Hematopoietic multipotent progenitor cell treated with erythropoietin and hydrocortisone succinate and interleukin-3 and kit ligand, for 8 days (in vitro differentiated cells): ENCODE measurements at regions not wholly inside any gene's neighbourhood (a gene's known extent, or its start where the extent isn't known, plus 50 kb on each side); places are given as distances from the start of the nearest gene placed in this dataset.
"Not testable (repeated sequence)": the region's sequence is repeated elsewhere in the genome, so short reads cannot be mapped to it uniquely, and the experiment has no call there.

Experiments
- DNase-seq: peaks from one replicate; pipeline ENCODE4 v3.0.0-alpha.2; 2015

DNA sequence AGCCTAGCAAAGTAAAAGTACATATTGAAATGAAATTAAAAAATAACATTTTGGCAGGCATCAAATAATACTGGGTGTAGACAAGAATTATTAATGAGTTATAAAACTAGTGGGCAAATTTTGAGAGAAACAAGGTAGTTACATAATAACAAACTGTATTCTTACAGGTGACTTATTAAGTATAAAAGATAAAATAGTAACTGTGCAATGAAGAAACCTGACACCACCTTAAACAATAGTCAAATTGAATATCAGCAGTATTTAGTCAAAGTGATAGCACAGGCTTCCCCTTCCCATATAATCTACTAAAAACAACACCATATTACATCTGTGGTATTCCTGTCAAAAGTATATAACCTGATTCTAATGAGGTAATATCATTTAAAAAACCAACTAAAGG lies 1099.8 kb upstream of the CRIM1 start:
- DNase-seq = no peak

DNA sequence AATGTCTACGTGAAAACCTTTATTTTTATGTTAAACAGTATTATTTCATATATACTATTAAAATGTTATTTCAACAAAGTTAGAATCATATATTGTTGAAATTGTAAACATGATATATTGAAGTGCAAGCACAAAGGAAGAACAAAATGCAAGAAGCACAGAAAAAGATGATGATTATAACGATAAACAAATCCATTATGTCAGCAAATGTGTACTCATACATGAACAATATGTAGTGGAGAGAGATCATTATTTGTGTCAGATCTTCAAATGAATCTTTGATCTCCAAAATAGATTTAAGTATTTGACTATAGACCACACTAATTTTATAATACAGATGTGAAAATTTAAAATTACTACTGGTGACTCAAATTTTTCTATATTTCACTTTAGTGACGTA lies 1104.4 kb upstream of the CRIM1 start:
- DNase-seq = no peak

DNA sequence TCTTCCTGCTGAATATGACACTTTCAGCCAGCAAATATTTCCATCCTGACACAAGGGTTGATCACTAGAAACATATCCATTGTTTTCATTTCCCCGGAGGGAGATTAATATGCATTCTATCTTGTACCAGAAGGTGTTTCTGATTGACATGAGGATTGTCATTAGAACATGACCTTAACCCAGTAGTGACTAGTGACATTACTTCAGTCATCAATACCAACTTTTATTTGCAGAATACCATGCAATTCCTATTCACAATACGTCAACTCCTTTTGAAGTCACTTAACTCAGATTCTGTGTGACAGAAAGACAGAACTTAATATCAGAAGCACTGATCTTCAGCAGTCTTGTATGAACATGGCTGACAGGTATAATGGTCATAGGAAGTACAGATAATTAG lies 1108.9 kb upstream of the CRIM1 start:
- DNase-seq = no peak

DNA sequence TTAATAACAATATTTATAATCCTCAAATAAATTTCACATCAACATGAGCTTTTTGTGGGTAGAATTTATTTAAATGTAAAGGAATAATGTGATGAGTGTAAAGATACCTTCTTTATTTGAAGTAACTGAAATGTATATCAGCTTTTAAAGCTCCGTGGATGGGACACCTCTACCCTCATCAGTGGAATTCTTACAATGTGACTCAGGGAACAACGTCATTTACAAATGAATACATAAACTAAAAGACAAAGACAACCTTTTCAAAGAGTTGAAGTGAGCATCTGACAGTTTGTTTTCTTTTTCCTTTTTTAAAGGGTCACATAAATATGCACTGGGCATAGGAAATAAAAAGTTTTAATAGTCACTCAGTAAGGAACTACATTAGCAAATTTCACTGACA lies 1127.0 kb upstream of the CRIM1 start:
- no peak for DNase-seq

DNA sequence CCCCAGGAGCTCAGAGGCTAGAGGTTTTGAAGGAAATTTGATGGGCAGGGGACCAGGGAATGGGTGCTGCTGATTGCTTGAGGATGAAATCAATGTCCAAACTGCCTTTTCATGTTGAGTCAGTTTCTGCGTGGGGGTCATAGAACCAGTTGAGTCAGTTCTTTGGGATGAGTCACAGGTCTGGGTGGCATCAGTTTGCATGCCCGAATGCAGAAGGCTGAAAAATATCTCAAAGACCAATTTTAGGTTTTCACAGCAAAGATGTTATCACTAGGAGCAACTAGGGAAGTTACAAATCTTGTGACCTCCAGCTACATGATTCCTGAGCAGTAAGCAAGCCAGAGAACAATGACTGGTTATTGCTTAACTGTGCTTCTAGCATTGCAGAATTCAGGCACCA lies 1135.1 kb upstream of the CRIM1 start:
- DNase-seq = no peak

DNA sequence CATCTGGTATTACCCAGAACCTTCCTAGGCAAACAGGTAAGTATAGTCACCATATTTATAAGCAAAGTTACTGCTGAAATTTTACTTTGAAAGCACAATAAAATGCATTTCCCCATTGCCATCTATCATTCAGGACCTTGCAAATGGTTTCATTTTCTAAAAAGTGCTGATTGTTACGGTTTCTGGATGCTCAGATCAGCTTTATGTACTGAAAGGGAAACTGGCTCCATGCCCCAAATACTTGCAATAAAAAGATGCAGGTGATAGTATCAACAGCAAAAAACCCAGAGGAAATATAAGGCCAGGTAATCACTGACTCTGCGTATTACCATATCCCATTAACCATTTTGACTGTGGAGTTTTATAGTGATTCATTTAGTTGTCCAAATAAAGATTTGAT lies 1150.7 kb upstream of the CRIM1 start:
- no peak for DNase-seq

DNA sequence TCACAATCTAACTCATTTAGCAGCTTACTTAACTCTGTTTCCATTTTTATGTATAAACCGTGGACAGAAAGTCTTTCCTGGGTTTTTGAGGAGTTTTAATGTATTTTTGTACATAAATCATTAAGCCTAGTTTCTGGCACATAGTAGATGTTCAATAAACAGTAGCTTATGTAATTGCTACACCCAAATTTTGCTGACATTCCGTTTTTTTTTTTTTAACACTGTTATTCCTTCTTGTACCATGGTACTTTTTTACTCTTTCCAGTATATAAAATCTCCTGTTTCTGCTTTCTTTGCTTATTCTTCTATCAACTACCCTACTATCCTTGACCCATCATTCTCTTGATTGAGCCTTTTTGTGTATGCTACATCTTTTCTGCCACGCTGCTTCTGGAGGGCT lies 1151.3 kb upstream of the CRIM1 start:
- no peak for DNase-seq

DNA sequence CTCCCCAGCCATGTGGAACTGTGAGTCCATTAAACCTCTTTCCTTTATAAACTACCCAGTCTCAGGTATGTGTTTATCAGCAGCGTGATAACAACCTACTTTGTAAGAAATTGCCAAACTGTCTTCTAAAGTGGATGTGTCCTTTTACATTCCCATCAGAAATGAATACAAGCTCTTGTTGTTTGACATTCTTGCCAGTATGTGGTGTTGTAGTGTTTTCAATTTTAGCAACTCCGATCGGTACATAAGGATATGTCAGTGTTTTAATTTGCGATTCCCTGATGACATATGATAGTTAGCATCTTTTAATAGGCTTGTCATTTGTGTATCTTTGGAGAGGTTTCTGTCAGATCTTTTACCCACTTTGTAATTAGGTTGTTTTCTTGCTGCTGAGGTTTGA lies 1156.3 kb upstream of the CRIM1 start:
- DNase-seq = no peak

DNA sequence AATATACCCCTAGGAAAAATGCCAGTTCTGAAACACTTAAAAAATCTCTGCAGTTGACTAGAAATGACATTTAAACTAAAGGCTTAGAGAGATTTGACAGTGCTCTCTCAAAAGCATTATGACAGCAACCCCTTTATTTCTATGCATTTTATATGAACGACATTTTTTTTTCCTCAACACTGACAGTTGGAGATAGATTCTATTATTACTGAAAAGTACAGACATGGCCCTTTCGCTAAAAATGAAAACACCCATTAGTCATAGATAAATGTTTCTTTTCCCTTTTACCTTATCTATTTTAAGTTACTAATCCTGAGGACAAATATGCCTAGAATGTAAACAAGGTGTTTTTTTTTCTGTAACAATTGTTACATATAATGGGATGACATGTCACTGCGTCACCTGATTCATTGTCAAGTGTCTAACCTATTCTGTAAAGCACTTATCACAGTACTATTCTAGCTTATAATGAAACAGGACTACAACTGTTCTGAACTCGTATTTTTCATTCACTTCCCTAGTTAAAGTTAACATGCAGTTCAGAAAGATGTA lies 1169.6 kb upstream of the CRIM1 start:
- no peak for DNase-seq

DNA sequence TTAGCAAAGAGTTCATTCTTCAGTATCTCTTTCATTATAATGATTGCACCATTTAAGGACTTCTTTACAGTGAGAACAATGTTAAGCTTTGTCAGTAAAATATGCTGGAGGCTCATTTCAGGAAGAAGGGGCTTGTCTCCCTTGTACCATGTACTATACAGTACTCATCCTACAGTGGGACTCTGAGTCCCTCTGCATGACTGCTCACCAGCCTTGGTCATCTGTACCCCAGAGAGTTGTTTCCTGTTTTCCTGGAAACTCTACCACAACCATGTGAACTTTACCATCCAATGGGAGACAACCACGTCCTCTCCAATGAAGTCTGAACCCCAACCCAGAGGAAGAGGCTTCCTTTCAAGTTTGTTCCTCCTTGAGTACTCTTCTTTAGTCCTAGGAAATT lies 1171.1 kb upstream of the CRIM1 start:
- DNase-seq = no peak

DNA sequence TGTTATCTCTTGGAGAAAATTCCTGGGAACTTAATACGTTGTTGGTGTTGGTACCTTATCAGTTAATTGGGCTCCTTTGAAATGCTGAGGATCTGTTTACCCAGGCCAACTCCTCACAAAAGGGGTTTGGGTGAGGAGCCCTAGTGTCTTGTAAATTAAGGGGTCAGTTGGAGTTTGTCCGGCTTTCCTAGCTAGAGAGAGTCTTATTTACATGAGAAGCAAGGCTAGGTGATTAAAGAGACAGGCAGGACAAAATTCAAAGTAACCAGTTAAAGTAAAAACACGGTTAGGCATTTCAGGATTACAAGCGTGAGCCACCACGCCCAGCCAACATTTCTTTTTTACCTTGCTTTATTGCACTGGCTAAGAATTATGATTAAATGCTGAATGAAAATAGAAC lies 1178.9 kb upstream of the CRIM1 start:
- DNase-seq = not testable (repeated sequence)

DNA sequence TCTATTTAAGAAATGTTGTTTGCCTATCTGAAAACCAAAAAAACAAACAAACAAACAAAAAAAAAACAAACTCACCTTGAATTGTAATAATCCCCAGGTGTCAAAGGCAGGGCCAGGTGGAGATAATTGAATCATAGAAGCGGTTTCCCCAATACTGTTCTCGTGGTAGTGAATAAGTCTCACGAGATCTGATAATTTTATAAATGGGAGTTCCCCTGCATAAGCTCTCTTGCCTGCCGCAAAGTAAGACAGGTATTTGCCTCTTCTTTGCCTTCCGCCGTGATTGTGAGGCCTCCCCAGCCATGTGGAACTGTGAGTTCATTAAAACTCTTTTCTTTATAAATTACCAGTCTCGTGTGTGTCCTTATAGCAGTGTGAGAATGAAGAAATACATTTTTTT lies 1180.7 kb upstream of the CRIM1 start:
- no peak for DNase-seq

DNA sequence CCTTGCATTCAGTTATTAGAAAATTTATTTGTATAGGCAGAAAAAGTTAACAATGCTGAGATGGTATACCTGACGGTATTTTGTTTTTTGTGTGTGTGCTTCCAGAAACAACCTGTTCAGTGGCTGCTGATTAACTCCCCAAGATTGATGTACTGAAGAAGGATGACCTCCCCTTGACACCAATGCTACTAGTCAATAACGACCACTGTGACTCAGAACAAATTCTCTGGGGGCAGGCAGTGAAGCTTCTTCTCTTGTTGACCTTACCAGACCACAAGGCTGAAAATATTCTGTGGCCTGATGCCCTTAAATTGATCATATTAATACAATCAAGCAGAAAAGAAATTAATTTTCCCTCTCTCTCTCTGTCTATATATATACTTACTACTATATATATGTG lies 1182.9 kb upstream of the CRIM1 start:
- DNase-seq = no peak

DNA sequence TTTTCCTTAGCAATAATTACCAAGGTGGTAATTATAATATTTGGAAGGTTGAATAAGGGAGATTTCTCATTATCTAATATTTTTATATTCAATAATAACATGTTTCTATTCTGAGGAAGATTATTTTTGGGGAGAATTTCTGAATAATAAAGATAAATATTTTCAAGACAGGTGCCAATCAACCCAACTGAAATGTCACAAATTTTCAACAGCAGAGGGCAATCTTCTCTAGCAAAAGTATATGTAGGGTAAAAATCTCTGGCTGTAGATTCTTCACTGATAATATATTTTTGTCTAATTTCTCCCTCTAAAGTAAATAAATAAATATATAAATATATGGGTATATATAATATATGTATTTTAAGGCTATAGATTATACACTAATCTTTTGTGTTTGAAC lies 1187.2 kb upstream of the CRIM1 start:
- DNase-seq = no peak

DNA sequence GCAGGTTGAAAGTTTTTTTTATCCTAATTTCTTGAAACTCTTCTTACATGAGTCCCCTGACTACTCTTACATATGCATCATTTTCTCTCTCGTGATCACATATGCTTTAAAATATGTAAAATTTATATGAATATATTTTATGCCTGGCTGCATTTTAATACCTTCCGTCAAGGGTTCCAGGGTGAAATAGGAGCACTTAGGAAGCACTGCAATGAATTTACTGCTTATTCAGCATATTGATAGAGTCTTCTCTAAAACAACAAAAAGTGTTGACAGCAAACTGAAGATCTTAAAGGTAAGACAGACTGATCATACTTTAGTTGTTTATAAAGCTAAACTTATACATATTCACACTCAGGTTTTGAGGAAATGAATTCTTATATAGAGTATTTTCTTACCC lies 1191.6 kb upstream of the CRIM1 start:
- DNase-seq = no peak

DNA sequence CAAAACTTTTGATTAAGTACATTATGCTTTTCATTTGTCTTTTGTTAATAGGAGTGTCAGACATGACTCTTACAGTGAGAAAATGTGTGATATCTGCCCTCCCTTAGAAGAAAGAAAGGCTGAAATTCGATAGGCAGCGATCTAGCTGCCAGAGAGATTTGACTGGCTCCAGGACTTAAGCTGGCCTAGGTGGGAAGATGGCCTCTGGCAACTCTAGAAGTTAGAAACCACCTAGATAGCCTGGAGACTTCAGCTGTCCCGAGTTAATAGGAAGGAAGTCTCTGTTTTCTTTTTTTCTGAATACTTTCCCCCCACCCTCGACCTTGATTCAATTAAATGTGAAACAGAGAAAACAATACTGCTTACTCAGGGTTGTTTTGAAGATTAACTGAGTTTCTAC lies 1194.7 kb upstream of the CRIM1 start:
- no peak for DNase-seq

DNA sequence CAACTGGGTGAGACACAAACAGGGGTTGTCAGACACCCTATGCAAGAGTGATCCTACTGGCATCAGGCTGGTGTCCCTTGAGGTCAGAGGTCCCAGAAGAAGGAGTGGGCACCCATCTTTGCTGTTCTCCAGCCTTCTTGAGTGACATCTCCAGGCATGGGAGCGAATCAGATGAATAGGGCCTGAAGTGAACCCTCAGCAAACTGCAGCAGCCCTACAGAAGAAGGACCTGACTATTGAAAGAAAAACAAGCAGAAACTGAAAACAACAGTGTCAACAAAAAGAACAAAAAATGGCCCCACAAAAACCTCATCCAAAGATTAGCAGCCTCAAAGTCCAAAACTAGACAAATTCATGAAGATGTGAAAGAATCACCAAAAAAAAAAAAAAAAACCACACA lies 1229.7 kb upstream of the CRIM1 start:
- DNase-seq = no peak

DNA sequence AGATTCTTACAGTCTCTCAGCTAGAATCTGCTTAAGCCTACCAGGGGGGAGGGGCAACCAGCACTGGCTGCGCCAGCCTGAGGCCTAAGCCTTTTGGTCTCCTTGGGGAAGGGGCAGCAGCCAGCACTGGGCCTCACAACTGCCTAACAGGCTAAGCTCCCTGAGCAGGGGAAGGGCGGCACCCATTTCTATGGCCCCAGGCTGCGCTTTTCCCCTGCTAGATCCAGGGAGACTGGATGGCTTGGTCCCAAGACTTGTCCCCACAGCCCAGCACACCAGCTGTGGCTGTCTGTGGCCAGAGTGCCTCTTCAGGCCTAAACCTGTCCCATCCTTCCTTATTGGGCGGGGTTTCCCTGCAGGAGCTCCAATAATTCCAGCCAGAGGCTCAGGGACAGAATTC lies 1230.3 kb upstream of the CRIM1 start:
- DNase-seq = no peak

DNA sequence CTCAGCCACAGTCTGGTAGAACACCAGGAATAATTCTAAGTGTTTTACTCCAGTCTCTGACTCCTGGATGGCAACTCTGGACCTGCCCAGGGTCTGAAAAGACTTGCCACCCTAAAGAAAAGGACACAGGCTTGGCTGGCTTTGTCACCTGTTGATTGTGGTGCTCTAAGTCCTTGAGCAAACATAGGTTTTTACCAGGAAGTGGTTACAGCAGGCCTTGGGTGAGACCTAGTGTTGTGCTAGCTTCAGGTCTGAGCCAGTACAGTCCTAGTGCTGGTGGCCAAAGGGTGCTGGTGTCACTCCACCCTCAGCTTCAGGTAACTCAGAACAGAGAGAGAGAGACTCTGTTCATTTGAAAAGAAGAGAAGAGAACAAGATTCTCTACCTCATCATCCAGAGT lies 1239.4 kb upstream of the CRIM1 start:
- no peak for DNase-seq

DNA sequence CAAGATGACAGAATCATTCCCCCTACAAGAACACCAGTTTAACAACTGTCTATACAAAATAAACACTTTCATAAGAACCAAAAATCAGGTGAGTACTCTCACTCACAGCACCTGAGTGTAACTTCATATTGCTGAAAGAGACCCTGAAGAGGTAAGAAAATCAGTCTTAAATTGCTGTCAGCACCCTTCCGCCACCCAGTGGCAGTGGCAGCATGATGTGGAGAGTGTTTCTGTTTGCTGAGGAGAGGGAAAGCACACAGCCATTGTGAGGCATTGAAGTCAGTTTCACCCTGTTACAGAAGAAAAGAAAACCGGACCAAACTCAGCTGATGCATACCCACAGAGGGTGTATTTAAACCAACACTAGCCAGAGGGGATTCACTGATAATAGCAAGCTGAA lies 1240.8 kb upstream of the CRIM1 start:
- no peak for DNase-seq

DNA sequence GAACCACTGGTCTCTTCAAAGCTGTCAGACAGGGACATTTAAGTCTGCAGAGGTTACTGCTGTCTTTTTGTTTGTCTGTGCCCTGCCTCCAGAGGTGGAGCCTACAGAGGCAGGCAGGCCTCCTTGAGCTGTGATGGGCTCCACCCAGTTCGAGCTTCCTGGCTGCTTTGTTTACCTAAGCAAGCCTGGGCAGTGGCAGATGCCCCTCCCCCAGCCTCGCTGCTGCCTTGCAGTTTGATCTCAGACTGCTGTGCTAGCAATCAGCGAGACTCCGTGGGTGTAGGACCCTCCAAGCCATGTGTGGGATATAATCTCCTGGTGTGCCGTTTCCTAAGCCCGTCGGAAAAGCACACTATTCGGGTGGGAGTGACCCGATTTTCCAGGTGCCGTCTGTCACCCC lies 1243.2 kb upstream of the CRIM1 start:
- DNase-seq = not testable (repeated sequence)

DNA sequence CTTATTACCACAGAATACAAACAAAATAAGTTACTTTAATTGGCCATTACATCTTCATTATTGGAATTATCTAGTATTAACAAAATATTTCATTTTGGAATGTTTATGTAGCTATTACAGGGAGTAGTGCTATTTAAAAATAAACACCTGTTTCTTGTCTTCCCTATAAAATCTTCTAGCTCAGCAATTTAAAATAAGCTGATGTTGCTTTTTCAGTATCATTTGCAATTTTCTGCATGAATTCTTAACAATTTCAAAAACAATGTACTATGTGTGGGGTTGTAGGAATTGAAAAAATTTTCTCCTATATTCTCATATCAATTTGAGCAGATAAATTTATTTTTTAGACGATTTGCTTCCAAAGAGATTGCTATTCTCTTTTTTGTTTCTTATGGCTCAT lies 1251.3 kb upstream of the CRIM1 start:
- DNase-seq = no peak

DNA sequence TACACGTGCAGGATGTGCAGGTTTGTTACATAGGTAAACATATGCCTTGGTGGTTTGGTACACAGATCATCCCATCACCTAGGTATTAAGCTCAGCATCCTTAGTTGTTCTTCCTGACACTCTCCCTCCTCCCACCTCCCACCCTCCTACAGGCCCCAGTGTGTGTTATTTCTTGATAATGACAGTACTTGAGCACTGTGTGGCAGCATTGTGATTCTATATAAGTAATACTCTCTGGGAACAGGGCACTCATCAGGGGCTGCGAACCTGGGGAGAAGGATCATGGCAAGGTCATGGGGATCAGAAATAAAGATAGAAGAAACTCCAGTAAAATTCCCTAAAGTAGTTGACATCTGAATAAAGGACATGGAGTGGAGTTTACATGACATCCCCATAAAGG lies 1256.2 kb upstream of the CRIM1 start:
- DNase-seq = no peak

DNA sequence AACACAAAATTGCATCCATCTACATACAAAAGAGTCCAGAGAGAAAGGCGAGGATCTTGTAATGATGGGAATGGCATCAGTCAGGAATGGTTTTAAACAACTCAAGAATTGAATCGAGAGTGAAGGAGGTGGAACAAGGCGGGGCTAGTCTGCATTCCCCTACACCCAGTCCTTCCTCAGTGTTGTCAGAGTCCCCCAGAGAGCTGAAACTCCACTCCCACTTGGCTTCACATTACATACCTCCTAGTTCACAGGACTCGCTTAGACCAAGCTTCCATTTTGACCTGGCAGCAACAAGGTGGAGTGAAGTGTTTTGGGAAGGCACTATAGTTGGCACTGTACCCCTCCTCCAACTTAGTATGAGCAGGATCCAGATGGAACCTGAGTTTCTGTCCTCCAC lies 1273.5 kb upstream of the CRIM1 start:
- no peak for DNase-seq

DNA sequence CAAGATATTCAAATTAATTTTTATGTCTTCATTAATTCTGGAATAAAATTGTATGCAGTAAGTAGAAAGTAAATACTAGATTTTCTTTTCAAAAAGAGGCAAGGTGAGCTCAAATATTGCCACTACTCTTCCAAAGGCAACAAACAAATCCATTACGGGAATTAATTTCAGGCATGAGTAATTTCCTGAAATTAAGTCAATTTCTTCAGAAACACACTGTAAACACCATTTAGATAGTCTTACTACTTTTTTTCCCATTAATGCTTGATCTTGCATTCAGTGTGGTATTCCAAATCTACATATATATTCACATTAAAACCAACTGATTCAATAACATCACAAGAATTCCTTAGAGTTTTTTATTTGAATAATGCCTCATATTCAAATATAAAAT lies 1274.0 kb upstream of the CRIM1 start:
- no peak for DNase-seq

DNA sequence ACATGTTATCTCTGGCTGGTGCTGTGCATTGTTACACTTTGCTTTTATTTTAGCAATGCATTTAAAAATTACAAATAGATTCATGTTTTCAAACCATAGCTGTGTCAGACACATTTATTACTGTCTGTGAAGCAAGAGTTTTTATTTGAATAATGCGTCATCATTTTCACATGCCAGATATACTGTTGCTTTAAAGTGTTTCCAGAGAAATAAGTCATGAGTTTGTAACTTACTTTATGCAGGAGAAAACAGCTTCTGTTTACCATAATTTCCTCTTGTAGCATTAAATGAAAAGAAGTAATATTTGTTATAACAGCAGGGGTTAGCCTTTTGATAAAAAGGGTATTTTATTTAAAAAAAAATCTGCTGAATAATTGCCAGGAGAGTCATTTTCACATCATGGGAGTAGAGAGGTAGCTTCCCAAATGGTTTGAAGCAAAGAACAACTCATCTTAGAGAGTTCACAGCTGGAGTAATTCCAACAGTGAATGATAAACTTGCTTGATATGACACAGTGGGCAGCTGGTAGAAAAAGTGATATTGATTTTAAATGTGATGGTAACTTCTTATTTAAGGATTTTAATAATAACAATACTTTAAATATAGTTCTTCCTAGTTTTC lies 1274.5 kb upstream of the CRIM1 start:
- no peak for DNase-seq
